ENCODE measurements at regions not wholly inside any gene's neighbourhood (a gene's known extent, or its start where the extent isn't known, plus 50 kb on each side); places are given as distances from the start of the nearest gene placed in this dataset.

DNA sequence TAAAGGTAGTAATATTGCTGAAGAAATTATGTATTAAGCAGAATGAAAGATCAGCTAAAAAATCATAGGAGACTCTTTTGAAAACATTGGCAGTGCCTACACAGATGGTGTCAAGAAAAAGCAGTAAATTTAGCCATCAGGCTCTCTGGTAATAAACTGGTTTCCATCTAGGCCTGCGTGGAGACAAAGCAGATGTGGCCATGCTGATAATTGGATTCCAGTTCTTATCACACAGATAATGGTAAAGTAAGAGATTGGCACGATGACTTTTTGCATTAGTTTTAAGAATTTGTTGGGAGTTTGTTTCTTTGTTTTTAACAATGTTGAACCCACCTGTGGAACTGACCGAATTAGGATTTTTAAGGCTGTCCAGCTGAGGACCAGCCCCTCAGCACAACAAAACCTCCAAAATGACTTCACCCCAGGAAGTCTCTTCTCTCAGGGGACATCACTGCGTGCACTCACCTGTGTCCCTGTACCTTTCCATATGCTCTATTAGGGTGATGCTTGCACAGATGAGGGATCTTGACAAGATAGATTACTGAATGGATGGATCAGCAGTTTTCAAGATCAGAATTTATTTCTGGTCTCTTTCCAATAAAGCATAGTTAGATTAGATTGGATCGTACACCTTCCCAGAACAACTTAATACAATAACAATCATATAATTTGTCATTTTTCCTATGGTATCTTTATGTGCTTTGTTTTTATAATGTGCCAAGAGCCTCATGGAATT is 69.1 kb upstream of the DNAJC10 start:
- TF ChIP-seq POLR2A (IDR thresholded peaks at IDR 0.05) = no peak
- no peak for TF ChIP-seq POLR2AphosphoS5 (IDR thresholded peaks at IDR 0.05)
- TF ChIP-seq CTCF (IDR thresholded peaks at IDR 0.05) = no peak
